SK-N-DZ (cell line): ENCODE measurements at regions not wholly inside any gene's neighbourhood (a gene's known extent, or its start where the extent isn't known, plus 50 kb on each side); places are given as distances from the start of the nearest gene placed in this dataset.
"Not testable (repeated sequence)": the region's sequence is repeated elsewhere in the genome, so short reads cannot be mapped to it uniquely, and the experiment has no call there.

Source experiments
- DNase-seq: peaks from one replicate; pipeline ENCODE4 v3.0.0-alpha.2; 2015; ENCODE audit warnings: low spot score

GRCh38 chr5:143588121-143588520 lies 184.6 kb upstream of the NR3C1 start:
- not testable (repeated sequence) for DNase-seq

DNA sequence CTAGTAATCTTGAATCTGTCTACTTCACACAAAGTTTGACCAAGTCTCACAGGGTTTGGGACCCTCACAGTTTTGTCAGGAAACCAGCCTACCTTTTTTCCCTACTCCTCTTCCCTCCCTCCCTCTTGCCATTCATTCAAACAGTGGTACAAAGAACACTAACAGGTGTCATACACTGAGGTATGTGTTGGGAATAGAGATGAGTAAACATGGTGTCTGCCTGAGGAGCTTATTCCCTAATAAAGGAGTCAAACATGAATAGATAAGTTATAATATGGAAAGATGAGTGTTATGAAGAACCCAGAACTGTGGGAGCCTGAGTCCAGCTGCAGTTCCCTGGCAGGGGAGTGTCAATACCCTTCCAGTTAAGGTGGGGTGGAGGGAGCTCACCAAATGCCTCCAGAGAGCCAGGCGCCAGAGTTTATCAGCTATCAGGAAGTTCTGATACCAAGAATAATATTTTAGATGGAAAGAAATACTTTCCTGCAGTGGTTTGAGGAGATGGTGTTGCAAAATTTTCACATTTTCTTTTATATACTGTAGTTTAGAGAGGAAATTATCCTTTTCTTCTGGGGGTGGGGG lies 183.4 kb upstream of the NR3C1 start:
- DNase-seq = no peak

GRCh38 chr5:143585970-143586369 lies 182.5 kb upstream of the NR3C1 start:
- DNase-seq = no peak

DNA sequence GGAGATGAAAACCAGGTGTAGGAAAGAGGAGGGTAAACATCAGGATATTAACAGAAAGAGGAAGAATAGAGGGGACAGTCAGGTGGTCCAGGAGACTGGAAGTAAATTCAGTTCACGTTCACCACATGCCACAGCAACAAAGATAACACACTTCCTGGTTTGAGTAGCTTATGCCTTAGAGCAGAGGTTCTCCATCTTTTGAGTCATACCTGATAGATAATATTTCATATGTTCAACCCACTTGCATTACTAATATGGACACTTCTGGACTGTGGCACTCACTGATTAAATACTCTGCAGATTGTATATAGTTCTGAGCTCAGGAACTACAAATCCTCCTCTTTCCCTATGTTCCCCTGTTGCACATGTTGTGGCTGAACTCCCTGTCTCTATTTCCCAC lies 179.9 kb upstream of the NR3C1 start:
- no peak for DNase-seq

GRCh38 chr5:143582869-143583268 lies 179.4 kb upstream of the NR3C1 start:
- DNase-seq = no peak

DNA sequence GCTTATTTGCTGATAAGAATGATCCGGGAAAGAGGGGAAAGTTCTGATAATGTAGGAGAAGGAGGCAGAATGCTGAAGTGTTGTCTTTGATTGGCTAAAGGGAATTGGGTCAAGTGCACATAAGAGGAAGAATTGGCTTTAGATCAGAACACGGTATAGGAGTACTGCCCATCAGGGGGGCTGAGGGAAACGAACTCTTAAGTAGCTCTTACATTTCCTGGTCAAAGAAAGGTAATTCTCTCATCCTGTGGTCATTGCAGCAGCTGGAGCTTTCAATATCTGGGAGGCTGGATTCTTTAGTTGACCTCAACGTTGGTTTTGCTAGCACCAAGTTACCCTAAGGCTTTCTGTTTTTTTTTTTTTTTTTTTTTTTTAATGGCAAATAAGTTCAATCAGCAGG lies 178.7 kb upstream of the NR3C1 start:
- no peak for DNase-seq

DNA sequence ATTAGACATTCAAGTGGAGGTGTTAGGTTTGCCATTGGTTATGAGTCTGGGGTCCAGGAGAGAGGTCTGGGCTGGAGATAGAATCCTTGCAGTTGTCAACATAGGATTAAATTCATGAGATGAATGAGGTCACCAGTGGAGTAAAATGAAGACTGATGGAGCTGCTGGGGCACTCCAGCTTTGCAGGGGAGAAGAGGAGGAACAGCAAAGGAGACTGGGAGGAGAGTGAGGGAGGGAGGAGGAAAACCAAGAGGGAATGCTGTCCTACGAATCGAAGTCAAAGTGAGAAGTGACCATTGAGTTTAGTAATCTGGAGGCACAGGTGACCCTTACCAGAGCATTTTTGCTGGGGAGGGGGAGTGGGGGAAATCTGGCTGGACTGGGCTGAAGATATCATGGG lies 178.2 kb upstream of the NR3C1 start:
- no peak for DNase-seq

GRCh38 chr5:143581147-143581546 lies 177.7 kb upstream of the NR3C1 start:
- DNase-seq = no peak

DNA sequence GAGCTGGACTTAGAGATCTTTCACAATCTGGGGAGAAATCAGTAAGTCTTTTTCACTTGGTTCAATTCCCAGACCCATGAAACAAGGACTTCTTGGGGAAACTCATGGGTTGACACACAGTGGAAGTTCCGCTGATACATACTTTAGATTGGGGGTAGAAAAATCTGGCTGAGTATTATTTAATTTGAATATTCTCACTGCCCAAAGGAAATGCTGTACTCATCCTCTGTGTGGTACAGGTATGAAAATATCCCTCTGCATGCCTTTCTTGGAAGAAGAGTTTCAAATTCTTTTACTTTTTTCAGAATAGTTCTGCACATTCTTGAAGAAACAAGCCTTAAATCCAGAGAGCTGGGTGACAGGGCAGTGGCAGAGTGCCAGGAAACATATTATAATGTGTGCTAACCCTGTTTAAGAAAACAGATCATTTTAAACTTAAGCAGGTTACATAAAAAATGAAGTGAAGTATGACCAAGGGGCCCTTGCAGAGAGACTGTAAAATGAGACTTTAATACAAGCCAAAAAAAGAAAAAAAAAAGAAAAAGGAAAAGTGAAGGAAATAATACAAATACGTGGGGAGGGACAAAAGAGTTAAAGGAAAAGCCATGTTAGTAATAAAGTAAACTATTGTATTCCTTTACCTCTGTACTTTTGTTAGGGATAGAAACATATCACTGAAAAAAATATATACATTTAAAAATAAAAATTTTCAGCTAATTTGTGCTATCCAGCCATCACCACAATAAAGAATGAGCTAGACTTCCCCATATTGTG lies 173.4 kb upstream of the NR3C1 start:
- DNase-seq = no peak

DNA sequence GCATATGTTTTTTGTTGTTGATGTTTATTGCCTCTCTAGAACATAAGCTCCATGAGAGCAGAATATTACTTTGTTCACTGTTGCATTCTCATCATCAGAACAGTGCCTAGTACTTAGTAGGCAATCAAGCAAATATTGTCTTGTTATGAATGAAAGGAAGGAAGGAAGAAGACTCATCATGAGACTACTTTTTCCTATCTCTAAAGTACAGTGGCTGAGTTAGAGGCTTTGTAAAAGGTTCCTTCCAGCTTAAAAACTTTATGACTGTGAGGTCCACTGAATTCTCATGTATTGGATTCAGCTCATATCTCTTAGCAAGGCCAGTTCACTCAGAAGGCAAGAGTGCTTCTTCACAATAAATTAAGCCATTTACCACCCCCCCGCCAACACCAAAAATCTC lies 171.8 kb upstream of the NR3C1 start:
- no peak for DNase-seq

DNA sequence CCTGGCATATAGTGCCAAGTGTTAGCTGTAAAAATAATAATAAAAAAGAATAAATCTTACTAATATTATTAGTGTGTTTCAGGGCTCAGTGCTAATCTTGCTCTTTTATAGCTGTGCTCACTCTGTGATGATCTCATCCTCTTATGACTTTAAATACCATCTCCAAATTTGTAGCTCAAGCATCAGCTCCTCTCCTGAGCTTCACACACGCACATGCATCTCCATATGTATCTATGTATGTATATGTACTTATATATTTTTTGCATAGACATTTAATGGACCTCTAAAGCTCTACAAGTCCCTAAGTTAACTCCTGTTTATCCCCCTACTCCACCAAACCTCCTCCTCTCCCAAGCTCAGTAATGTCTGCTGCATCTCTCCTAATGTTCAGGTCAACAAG lies 170.8 kb upstream of the NR3C1 start:
- no peak for DNase-seq

GRCh38 chr5:143573568-143574170 lies 170.2 kb upstream of the NR3C1 start:
- no peak for DNase-seq

DNA sequence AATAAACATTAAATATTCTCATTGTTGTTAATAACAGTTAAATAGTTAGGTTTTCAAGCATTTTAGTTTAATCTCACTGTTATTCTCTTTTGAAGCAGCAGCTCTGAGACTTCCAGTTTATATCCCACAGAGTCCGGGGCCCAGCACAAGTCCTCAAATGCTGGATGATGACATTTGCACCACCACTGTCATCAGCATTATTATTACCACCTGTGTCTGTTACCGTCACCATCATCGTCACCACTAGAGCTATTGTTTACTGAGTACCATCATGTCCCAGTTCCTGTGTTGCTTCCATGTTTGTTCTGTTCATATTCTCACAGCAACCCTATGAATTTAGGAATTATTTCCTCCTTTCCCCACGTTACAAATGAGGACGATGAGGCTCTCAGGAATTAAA lies 169.2 kb upstream of the NR3C1 start:
- no peak for DNase-seq

GRCh38 chr5:143571642-143572624 lies 168.4 kb upstream of the NR3C1 start:
- DNase-seq = no peak

GRCh38 chr5:143570989-143571388 lies 167.5 kb upstream of the NR3C1 start:
- DNase-seq = no peak

DNA sequence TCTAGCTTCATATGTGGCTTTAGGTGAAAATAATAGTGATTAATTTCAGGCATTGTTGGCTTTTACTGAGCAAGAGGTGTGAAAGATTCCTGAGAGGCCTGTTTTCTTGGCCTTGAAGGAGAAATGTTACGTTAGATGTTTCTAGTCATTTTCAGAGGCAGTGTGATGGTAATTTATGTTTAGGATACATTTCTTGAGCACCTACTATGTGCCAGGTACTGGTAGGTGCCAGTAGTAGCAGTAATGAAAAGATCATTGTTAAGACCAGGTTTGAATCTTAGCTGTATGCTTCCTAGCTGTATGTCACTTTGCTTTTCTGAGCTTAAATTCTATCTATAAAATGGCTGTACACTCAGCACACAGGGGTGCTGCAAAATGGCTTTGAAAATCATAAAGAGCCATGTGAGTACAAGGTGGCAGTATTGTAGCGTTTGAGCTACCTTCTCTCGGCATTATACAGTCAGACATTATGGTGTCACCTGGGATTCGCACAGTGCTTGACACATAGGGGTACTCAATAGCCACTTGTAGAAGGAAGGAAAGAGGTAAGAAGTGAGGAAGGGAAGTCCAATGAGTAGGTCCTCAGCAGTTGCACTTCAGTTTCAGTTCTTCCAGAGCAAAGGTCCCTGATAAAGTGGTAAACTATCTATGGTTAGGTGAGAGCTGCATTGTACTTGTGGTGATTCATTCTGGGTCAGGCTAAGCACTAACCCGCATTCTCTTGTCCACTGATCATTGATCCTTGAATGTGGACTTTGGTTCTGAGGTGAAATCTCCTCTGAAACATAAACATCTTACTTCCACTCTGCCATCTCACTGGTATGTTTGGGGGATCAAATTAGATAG lies 166.5 kb upstream of the NR3C1 start:
- DNase-seq = no peak

DNA sequence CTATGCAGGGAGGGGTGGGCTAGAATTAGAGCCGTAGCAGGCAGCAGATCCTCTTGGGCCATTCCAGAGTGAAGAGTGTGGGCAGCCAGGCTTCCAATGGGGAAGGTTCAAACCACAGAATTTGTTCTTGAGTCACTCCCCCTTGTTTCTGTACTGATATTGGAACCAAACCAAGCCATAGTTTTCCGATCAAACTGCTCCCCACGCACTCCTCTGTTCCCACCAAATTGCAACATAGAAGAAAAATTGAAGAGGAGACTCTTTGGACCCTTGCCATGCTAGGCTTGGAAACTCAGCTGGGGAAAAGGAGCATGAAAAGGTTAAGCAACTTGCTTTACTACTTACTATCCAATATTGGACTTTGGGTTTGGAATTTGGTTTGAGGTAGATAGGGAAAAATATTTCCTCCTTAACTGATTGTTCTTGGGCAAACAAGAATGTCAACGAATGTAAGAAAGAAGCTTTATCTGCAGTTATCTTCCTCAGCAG lies 165.8 kb upstream of the NR3C1 start:
- no peak for DNase-seq

DNA sequence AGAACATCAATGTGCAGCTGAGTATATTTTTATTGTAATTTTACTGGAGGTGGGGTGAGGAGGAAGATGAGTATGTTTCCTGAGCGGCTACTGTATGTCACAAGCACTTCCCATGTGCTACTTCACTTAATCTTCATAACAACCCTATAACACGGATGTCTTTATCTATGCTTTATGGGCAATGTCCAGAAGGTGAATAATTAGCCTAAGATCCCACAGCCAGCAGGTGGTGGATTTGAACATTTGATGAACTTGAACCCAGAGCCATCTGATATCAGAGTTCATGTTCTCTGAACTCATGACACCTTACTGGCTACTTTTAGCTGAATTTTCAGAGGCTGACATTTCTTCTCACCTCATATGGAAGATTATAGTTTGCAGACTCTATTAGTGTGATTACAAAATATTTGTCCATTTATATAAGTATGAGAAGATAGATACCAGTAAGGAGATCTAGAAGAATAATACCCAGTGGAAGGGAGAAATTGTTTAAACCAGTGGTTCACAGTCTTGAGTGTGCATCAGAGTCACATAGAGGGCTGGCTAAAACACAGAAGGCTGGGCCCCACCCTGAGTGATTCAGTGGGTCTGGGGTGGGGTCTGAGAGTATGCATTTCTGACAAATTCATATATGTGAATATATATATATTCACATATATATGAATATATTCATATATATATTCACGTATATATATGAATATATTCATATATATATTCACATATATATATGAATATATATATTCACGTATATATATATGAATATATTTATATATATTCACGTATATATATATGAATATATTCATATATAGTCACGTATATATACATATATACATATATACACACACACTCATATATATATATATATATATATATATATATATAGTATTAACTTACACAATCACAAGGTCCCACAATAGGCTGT lies 164.4 kb upstream of the NR3C1 start:
- DNase-seq = no peak

GRCh38 chr5:143566139-143566538 lies 162.7 kb upstream of the NR3C1 start:
- DNase-seq = no peak

- no peak for DNase-seq
Observed at GRCh38 chr5:143564417-143564816, 160.9 kb upstream of the NR3C1 start.
